GM12878 (cell line): ENCODE measurements at regions not wholly inside any gene's neighbourhood (a gene's known extent, or its start where the extent isn't known, plus 50 kb on each side); places are given as distances from the start of the nearest gene placed in this dataset.

Experiments
- ASH2L ChIP-seq: fragments of 300-600, 200-600 bp; sonication (generic); IDR thresholded peaks from 2 replicates; pipeline ENCODE4 v1.6.1; 2017; ENCODE audit warnings: low read depth, mild to moderate bottlenecking, borderline replicate concordance
- BACH1 ChIP-seq: fragments of 450-650 bp; IDR thresholded peaks from 2 replicates; pipeline ENCODE4 v1.6.1; 2017; ENCODE audit warnings: mild to moderate bottlenecking, borderline replicate concordance
- BCLAF1 ChIP-seq: fragments of 450-650 bp; IDR thresholded peaks from 2 replicates; pipeline ENCODE4 v1.6.1; 2017; ENCODE audit warnings: antibody characterized with exemption, mild to moderate bottlenecking, moderate library complexity
- BHLHE40 ChIP-seq, 2 experiments: fragments of 450-650 bp in 1 of 2; IDR thresholded peaks; 2 replicates each; pipeline ENCODE4 v1.6.1; 2011 to 2017; ENCODE audit warnings: low read depth in 2 of 2, borderline replicate concordance in 1 of 2, improper control_type of control experiment in 1 of 2, low read length in 1 of 2, mild to moderate bottlenecking in 1 of 2
- CEBPB ChIP-seq, 2 experiments: fragments of 150-350 bp in 1 of 2; IDR thresholded peaks; 2 replicates each; pipeline ENCODE4 v1.6.1; 2012 to 2014; ENCODE audit warnings: low read depth in 2 of 2, low read length in 2 of 2, borderline replicate concordance in 1 of 2, inconsistent platforms in 1 of 2
- CREM ChIP-seq: IDR thresholded peaks from 2 replicates; pipeline ENCODE4 v1.6.1; 2014; ENCODE audit warnings: antibody characterized with exemption, low read depth
- CUX1 ChIP-seq: IDR thresholded peaks from 2 replicates; pipeline ENCODE4 v1.6.1; 2012; ENCODE audit warnings: improper control_type of control experiment, low read depth, low read length; ENCODE audit not compliant: insufficient replicate concordance
- ESRRA ChIP-seq: IDR thresholded peaks from 2 replicates; pipeline ENCODE4 v1.6.1; 2012; ENCODE audit warnings: mild to moderate bottlenecking, low read length, improper control_type of control experiment
- NBN ChIP-seq: fragments of 450-650 bp; IDR thresholded peaks from 2 replicates; pipeline ENCODE4 v1.6.1; 2016
- SIN3A ChIP-seq: IDR thresholded peaks from 2 replicates; pipeline ENCODE4 v1.6.1; 2012; ENCODE audit warnings: low read depth, low read length, improper control_type of control experiment
- TF ChIP-seq, protein P1 (sequence below): fragments of 450-650 bp; conservative IDR thresholded peaks from 2 replicates; pipeline ENCODE4 v1.6.1; 2017; ENCODE audit warnings: mild to moderate bottlenecking, moderate library complexity

DNA sequence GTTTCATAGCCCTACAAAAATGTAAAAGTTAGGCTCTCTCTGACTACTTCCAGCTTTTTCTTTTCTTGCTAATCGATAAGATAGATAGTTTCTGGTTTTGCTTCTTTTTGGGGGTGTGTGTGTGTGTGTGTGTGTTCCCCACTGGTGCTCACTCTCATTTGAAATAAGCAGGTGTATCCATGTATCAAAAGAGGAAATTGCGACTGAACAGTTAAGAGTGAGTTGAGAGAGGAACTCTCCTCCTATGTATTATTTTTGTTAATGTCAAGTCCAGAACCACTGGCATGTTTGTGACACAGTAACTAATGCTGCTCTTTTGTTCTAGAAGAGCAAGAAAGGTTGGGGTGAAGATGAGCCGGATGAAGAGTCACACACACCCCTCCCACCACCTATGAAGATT lies 96.7 kb upstream of the UMPS start (continued):
- TF ChIP-seq CUX1 (no peak), BCLAF1 (no peak), BACH1 (no peak), BHLHE40 (IDR thresholded peaks at IDR 0.05; ENCODE audit: borderline replicate concordance in 1 of 2, low read depth in 2 of 2, low read length in 1 of 2) (no peak), ASH2L (no peak), NBN (no peak), ESRRA (no peak), CREM (no peak), CEBPB (IDR thresholded peaks at IDR 0.05; ENCODE audit: borderline replicate concordance in 1 of 2, low read depth in 2 of 2, low read length in 2 of 2) (no peak), SIN3A (no peak)
- TF ChIP-seq, protein P1, sequence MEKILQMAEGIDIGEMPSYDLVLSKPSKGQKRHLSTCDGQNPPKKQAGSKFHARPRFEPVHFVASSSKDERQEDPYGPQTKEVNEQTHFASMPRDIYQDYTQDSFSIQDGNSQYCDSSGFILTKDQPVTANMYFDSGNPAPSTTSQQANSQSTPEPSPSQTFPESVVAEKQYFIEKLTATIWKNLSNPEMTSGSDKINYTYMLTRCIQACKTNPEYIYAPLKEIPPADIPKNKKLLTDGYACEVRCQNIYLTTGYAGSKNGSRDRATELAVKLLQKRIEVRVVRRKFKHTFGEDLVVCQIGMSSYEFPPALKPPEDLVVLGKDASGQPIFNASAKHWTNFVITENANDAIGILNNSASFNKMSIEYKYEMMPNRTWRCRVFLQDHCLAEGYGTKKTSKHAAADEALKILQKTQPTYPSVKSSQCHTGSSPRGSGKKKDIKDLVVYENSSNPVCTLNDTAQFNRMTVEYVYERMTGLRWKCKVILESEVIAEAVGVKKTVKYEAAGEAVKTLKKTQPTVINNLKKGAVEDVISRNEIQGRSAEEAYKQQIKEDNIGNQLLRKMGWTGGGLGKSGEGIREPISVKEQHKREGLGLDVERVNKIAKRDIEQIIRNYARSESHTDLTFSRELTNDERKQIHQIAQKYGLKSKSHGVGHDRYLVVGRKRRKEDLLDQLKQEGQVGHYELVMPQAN: no peak
- TF ChIP-seq, all 136 proteins: peak for 0
